PFSK-1 (cell line): ENCODE measurements at regions not wholly inside any gene's neighbourhood (a gene's known extent, or its start where the extent isn't known, plus 50 kb on each side); places are given as distances from the start of the nearest gene placed in this dataset.

Experiments used
- FOXP2 ChIP-seq: optimal IDR thresholded peaks from 2 replicates; pipeline ENCODE3; 2011; ENCODE audit warnings: borderline replicate concordance, control low read depth, inconsistent platforms; ENCODE audit not compliant: insufficient read depth; ENCODE audit errors: extremely low read length, extremely low read depth
- POLR2AphosphoS5 ChIP-seq: IDR thresholded peaks from 2 replicates; pipeline ENCODE4 v1.6.1; 2012; ENCODE audit warnings: low read depth, mild to moderate bottlenecking, control low read depth, low read length, moderate library complexity
- SIN3A ChIP-seq: IDR thresholded peaks from 2 replicates; pipeline ENCODE4 v1.6.1; 2012; ENCODE audit warnings: mild to moderate bottlenecking, low read length, moderate library complexity, borderline replicate concordance; ENCODE audit not compliant: insufficient read depth
- TAF1 ChIP-seq: IDR thresholded peaks from 2 replicates; pipeline ENCODE4 v1.6.1; 2012; ENCODE audit warnings: low read length, control low read depth, borderline replicate concordance; ENCODE audit not compliant: insufficient read depth
- TF ChIP-seq, protein P1 (sequence below), 2 experiments: IDR thresholded peaks; 2 replicates each; pipeline versions ENCODE4 v1.6.1 to v1.8.0; 2011 to 2012; ENCODE audit warnings: low read depth in 2 of 2, low read length in 2 of 2, control low read depth in 1 of 2, inconsistent platforms in 1 of 2, mild to moderate bottlenecking in 1 of 2, moderate library complexity in 1 of 2; ENCODE audit not compliant: insufficient read depth in 1 of 2

DNA sequence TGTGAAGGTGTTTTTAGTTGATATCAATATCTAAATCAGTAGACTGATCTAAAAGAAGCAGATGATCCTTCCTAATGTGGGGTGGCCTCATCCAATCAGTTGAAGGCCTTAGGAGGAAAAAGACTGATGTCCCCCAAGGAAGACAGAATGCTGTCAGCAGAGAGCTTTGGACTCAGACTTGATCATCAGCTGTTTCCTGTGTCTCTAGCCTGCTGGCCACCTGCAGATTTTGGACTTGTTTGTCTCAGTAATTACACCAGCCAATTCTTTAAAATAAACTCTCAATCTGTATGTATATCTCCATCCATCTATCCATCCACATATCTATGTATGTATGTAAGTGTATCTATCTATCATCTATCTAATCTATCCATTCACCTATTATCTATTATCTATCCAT, 301.3 kb downstream of the LPIN1 start:
- TF ChIP-seq, protein P1, sequence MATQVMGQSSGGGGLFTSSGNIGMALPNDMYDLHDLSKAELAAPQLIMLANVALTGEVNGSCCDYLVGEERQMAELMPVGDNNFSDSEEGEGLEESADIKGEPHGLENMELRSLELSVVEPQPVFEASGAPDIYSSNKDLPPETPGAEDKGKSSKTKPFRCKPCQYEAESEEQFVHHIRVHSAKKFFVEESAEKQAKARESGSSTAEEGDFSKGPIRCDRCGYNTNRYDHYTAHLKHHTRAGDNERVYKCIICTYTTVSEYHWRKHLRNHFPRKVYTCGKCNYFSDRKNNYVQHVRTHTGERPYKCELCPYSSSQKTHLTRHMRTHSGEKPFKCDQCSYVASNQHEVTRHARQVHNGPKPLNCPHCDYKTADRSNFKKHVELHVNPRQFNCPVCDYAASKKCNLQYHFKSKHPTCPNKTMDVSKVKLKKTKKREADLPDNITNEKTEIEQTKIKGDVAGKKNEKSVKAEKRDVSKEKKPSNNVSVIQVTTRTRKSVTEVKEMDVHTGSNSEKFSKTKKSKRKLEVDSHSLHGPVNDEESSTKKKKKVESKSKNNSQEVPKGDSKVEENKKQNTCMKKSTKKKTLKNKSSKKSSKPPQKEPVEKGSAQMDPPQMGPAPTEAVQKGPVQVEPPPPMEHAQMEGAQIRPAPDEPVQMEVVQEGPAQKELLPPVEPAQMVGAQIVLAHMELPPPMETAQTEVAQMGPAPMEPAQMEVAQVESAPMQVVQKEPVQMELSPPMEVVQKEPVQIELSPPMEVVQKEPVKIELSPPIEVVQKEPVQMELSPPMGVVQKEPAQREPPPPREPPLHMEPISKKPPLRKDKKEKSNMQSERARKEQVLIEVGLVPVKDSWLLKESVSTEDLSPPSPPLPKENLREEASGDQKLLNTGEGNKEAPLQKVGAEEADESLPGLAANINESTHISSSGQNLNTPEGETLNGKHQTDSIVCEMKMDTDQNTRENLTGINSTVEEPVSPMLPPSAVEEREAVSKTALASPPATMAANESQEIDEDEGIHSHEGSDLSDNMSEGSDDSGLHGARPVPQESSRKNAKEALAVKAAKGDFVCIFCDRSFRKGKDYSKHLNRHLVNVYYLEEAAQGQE (IDR thresholded peaks at IDR 0.05; ENCODE audit: insufficient read depth in 1 of 2, low read depth in 2 of 2, low read length in 2 of 2), result no peak
- no peak for TF ChIP-seq SIN3A
- no peak for TF ChIP-seq FOXP2
- no peak for TF ChIP-seq POLR2AphosphoS5
- TF ChIP-seq TAF1, result no peak
